ENCODE measurements at regions not wholly inside any gene's neighbourhood (a gene's known extent, or its start where the extent isn't known, plus 50 kb on each side); places are given as distances from the start of the nearest gene placed in this dataset.
"Not testable (repeated sequence)": the region's sequence is repeated elsewhere in the genome, so short reads cannot be mapped to it uniquely, and the experiment has no call there.

DNA sequence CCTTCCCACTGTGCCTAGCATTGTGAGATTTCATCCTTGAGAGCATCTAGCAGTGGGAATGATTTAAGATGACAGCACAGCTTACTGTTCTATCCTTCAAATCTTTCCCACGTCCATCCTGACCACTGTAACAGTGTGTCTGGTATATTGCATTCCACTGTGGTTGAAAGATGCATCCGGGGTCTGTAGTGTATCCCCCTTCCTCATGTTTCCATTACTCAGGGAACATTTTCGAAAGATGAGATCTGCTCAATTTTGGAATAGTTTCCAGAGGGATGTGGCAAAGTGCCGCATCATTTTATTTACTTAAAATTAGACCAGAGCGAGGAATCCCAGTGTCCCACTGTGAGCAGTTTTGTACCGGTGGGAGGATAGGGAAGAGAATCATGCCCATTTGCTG, 407.1 kb upstream of the PAPPA start:
- no peak for DNase-seq

DNA sequence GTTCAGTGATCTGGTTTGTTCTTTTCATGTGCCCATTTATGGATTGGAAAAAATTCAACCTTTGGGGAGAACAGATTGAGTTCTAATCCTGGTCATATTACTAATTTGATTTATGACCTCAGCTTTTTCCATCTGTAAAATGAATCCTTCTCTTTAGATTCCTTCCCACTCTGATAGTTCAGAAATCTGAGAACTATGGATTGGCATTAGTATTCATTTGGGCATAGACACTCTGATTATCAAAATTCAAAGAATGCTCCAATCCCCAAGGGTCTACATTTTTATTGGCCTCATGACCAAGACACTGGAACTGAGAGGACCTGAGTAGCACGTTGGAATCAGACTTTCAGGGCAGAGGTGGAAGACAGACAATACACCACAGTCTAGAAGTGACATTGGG, 405.9 kb upstream of the PAPPA start:
- no peak for DNase-seq

GRCh38 chr9:115756736-115757135, 396.9 kb upstream of the PAPPA start:
- DNase-seq: no peak

- no peak for DNase-seq
Observed at GRCh38 chr9:115757461-115757860, 396.1 kb upstream of the PAPPA start.

- DNase-seq: no peak
Observed at GRCh38 chr9:115758441-115758840, 395.1 kb upstream of the PAPPA start.

GRCh38 chr9:115759426-115759825, 394.2 kb upstream of the PAPPA start:
- no peak for DNase-seq

DNA sequence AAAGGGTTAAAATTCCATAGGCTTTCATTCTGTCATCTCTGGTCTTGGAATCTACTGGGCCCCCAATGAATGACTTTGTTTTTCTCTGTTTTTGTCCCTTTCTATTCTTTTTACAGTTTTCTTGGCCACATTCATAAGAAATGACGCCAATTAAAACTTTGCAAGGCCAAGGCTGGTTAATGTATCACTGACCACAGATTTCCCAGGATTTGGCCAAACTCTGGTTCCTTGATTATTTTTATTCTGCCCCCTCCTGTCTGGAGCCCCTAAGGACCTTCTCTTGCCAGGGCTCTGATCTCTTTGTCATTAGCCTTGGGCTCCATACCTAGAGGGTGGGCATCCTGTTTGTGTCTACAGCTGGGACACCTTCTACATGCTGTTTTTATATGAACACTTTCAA, 388.9 kb upstream of the PAPPA start:
- DNase-seq: no peak

GRCh38 chr9:115765060-115765459, 388.5 kb upstream of the PAPPA start:
- DNase-seq: no peak

GRCh38 chr9:115766370-115766955, 387.1 kb upstream of the PAPPA start:
- DNase-seq: no peak

DNA sequence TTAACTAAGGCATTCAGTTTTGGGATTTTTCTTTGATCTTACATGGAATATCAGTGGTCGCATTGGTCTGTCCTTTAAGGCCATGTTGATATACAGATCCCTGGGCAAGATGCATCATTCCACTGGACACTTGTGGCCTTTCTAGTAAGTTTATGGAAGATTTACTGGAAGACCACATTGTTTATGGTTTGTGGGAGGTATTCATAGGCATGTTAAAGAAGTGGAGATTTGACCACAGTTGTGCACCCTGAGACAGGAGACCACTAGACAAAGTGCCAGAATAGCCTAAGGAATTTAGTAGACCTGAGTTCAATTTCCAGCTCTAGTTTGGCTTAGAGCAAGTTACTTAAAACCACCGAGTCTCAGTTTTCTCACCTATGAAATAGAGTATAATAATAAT, 383.1 kb upstream of the PAPPA start:
- no peak for DNase-seq

GRCh38 chr9:115775659-115776058, 377.9 kb upstream of the PAPPA start:
- DNase-seq: no peak

DNA sequence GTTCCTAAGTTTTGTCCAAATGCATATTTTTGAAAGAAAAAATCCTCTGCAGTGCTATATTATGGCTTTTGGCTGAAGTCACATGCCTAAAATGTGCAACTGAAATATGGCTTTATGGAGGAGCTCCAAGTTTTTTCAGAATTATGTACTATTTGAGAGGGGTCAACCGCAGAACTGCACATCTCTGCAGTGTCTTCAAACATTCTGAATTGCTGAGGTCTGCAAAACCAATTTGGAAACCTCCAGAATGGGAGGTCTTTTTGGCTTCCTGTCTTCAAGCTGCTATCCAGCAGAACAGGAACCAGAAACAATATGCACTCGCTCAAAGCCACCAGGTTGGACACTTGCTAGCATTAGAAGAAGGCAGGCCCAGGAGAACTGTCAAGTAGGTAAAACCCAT, 376.0 kb upstream of the PAPPA start:
- DNase-seq: no peak

DNA sequence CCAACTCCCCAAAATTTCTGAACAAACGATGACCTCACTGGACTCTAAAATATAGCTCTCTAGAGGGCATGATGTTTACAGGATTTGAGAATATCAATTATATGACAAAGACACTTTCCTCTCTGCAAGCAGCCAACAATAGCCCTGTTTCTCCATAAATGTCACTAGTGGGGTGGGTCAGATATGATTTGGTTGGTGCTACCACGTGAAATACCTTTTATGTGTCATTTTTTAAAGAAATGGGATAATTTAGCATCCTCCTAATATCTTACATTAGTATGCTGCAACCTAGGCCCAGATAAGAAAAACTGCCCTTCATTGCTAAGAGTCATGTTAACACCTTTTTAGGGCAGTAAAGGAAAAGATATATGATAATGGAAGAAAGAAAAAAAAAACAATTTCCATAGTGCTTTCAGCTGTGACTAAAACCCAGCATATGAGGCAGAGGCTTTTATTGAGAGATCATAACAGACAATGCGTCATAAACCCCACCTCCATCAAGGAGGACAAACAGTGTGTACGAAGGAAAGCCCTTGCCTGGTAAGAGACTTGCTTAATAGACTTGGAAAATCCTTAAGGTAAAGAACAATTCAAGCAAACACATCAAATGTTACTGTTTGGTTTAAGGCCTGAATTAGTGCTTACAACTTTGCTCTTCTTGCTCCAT, 372.4 kb upstream of the PAPPA start:
- DNase-seq: no peak

GRCh38 chr9:115786321-115786720, 367.3 kb upstream of the PAPPA start:
- no peak for DNase-seq

GRCh38 chr9:115790520-115790919, 363.1 kb upstream of the PAPPA start:
- no peak for DNase-seq

DNA sequence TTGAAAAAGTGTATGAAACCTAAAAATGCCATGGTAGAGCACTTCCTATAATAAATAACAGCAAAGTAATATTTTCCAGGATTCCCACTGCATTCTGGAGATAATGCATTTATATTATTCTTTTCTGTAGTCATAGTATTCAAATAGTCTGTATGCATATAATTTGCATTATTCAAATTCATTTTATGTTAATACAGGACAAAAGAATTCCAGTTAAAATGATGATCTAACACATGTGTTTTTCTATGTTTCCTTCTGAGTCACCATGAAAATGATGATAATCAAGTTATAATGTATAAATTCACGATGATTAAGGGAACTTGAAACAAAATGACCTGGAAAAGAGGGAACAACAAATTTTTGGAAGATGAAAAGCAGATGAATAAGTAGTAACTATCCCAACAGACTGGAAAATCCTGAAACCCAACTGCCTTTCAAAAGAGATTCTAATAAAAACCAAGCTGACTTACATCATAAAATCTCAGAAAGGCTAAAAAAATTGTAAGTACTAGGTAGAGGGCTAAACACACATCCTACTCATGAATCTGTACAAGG, 358.6 kb upstream of the PAPPA start:
- no peak for DNase-seq

- no peak for DNase-seq
Observed at GRCh38 chr9:115799734-115800133, 353.9 kb upstream of the PAPPA start.

GRCh38 chr9:115804206-115804605, 349.4 kb upstream of the PAPPA start:
- DNase-seq: no peak

DNA sequence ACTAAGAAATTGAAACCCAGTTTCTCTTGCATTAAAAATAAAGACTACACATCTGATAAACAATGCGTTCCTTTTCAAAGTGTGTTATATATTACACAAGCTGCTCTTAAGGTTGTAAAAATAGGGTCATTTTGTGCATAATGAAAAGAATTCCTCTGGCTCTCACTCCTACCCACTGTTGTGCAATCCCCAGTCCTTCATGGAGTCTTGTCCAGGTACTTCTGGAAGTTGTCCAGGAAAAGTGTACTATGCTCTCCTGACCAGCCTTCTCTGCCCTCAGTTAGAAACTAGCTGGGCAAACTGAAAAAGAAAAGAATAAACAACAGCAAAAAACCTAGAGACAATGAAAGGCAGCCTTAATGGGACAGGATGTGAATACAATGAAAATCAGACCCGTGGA, 345.5 kb upstream of the PAPPA start:
- DNase-seq: no peak

GRCh38 chr9:115808695-115809094, 344.9 kb upstream of the PAPPA start:
- DNase-seq: no peak

DNA sequence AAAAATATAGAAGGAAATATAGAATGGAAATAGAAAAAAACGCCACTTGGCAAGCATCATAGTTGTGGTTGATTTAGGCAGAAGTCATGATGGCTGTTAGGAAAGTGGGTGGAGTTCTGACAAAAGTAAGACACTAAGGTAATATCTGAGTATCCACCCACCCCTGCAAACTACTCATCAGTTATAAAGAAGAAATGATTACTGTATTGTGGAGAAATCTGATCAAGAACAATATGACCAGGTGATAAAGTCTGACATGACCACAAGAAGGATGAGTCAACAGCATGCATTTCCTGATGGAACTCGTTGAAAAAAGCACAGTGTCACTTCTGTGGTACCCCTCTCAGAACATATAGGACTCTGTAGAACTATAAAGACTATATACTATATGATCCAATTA, 343.4 kb upstream of the PAPPA start:
- DNase-seq: no peak

DNA sequence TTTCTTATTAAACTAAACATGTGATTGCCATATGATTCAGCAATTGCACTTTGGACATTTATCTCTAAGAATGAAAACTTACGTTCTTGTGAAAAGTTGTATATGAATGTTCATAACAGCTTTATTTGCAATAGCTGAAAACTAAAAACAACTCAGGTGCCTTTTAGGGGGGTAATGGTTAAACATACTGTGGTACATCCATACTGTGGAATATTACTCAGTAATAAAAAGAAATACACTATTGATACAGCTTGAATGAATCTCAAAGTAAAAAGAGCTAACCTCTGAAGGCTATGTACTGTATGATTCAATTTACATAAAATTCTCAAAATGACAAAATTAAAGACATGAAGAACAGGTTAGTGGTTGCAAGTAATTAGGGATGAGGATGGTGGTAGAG, 339.5 kb upstream of the PAPPA start:
- DNase-seq: no peak

GRCh38 chr9:115815786-115816185, 337.8 kb upstream of the PAPPA start:
- no peak for DNase-seq

GRCh38 chr9:115818651-115819050, 334.9 kb upstream of the PAPPA start:
- not testable (repeated sequence) for DNase-seq

DNA sequence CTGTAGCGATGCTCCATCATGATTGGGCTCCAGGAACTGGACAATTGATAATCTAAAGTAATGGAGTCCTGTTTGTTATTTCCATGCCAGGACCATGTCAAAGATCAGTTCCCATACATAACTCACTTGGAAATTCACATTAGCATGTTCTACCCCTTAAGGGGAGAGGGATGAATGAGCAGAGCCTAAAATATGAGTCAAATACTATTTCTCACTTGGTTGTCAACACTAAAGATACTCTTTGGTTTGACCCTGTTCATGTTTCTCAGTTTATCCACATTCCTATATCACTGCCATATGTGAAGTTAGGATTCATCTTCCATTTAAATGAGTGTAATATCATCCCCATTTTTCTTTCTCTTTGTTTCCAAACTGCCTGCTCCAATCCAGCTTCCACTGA, 321.6 kb upstream of the PAPPA start:
- DNase-seq: no peak

Data from activated CD4-positive, alpha-beta T cell treated with anti-CD3 and anti-CD28 coated beads, Interleukin-2, Interleukin-6, amounts not matched to agents 100 ng/mL and 50 ng/mL, durations not matched to agents 16 hours and 8 hours (primary cell).